ENCODE measurements at regions not wholly inside any gene's neighbourhood (a gene's known extent, or its start where the extent isn't known, plus 50 kb on each side); places are given as distances from the start of the nearest gene placed in this dataset.
A peak's percentile ranks its signal among the peaks of the same experiment; 100 is the strongest.

DNA sequence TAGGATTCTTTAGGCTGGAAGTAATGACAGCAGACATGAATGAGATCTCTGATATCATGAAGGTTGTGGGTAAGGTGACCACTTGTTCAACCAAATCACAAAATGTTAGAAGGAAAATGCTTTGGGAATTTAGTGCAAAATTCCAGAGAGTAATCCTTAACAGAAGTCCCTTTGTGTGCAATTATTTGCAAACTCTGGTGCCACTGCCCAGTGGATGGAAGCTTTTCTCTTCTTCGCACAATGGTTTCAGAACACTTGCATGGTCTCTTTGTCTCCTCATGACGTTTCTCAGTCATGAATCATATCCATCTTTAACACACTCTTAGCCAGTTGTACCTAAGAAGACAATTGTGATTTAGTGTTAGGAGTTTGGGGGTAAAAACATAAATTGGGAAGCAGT lies 570.4 kb upstream of the ANKRD30A start:
- H3K27ac ChIP-seq (ENCODE audit: insufficient read depth, low read length): no peak overlapping the region
- no peak overlapping the region for H2AFZ ChIP-seq (ENCODE audit: low read length)
- no peaks in the 10 kb centered on the region for H3K27me3 ChIP-seq (ENCODE audit: control insufficient read depth, insufficient read depth, low read length)
- H3K4me2 ChIP-seq (ENCODE audit: extremely low read depth, insufficient read depth, low read length): no peak overlapping the region
- no peaks in the 10 kb centered on the region for H3K36me3 ChIP-seq (ENCODE audit: control insufficient read depth, insufficient read depth, low read length)
- H3K4me1 ChIP-seq (ENCODE audit: control insufficient read depth, extremely low read depth, insufficient read depth, low read length): no peaks in the 10 kb centered on the region
- H3K79me2 ChIP-seq (ENCODE audit: control insufficient read depth, insufficient read depth, low read length): no peaks in the 10 kb centered on the region
- H3K4me3 ChIP-seq (replicated peaks in 1 of 4; ENCODE audit: control extremely low read depth in 1 of 4, insufficient read depth in 1 of 4, low read depth in 3 of 4, low read length in 4 of 4): no peak overlapping the region
- no peak for DNase-seq (ENCODE audit: low read depth in 2 of 2)
- no peaks in the 10 kb centered on the region for H4K20me1 ChIP-seq (ENCODE audit: control insufficient read depth, extremely low read depth, insufficient read depth, low read length)
- H3K9ac ChIP-seq (ENCODE audit: insufficient read depth, low read length): no peak overlapping the region
- no peaks in the 10 kb centered on the region for H3K9me3 ChIP-seq (ENCODE audit: control insufficient read depth, insufficient read depth, low read depth, low read length)
- TF ChIP-seq CTCF (conservative IDR thresholded peaks at IDR 0.05 in 1 of 2, IDR thresholded peaks at IDR 0.05 in 1 of 2; ENCODE audit: low read depth in 1 of 2, low read length in 2 of 2) (no peak), EZH2 (IDR thresholded peaks at IDR 0.05; ENCODE audit: low read length, missing control alignments) (no peak)

DNA sequence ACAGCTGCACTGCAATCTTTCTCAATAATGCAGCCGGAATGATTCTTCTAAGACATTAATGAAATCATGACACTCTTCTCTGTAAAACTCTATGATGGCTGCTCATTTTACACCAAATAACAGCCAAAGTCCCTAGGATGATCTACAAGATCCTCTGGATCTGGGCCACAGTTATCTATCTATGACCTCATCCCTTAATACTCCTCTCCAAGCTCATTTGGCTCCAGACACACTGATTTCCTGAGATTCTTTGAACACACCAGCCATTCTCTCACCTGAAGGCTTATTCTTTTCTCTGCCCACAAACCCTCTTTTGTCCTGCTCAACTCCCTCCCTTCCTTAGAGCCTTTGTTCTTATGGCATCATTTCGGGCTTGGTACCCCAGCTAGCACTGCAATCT lies 577.4 kb upstream of the ANKRD30A start:
- TF ChIP-seq CTCF (conservative IDR thresholded peaks at IDR 0.05 in 1 of 2, IDR thresholded peaks at IDR 0.05 in 1 of 2; ENCODE audit: low read depth in 1 of 2, low read length in 2 of 2): no peak
- TF ChIP-seq EZH2 (IDR thresholded peaks at IDR 0.05; ENCODE audit: low read length, missing control alignments): no peak
- no peaks in the 10 kb centered on the region for H3K27me3 ChIP-seq (ENCODE audit: control insufficient read depth, insufficient read depth, low read length)
- no peak overlapping the region for H3K27ac ChIP-seq (ENCODE audit: insufficient read depth, low read length)
- no peak overlapping the region for H3K9ac ChIP-seq (ENCODE audit: insufficient read depth, low read length)
- H3K9me3 ChIP-seq (ENCODE audit: control insufficient read depth, insufficient read depth, low read depth, low read length): no peaks in the 10 kb centered on the region
- H3K79me2 ChIP-seq (ENCODE audit: control insufficient read depth, insufficient read depth, low read length): no peaks in the 10 kb centered on the region
- H4K20me1 ChIP-seq (ENCODE audit: control insufficient read depth, extremely low read depth, insufficient read depth, low read length): no peaks in the 10 kb centered on the region
- no peak overlapping the region for H2AFZ ChIP-seq (ENCODE audit: low read length)
- peak in 1 of 2 donors; percentile 7 for DNase-seq (ENCODE audit: low read depth in 2 of 2)
- H3K36me3 ChIP-seq (ENCODE audit: control insufficient read depth, insufficient read depth, low read length): no peaks in the 10 kb centered on the region
- H3K4me2 ChIP-seq (ENCODE audit: extremely low read depth, insufficient read depth, low read length): no peak overlapping the region
- no peak overlapping the region for H3K4me3 ChIP-seq (replicated peaks in 1 of 4; ENCODE audit: control extremely low read depth in 1 of 4, insufficient read depth in 1 of 4, low read depth in 3 of 4, low read length in 4 of 4)
- no peaks in the 10 kb centered on the region for H3K4me1 ChIP-seq (ENCODE audit: control insufficient read depth, extremely low read depth, insufficient read depth, low read length)

DNA sequence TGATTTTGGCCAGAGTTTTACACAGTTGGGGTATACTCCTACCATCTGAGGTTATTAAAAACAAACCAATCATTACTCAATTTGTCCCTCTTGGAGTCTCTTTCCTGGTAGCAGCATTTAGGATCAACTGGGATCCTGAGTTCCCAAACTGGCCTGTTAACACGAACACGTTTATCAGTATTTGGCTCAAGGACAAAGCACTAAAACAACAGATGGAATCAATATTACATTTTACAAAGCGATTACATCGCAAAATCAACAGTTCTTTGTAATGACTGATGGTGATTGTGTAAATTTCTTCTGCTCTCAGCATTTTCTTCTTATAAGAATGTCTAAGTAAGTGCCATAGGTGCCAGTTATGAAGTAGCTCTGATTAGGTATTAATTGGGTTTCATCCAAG lies 582.9 kb upstream of the ANKRD30A start:
- H3K27ac ChIP-seq (ENCODE audit: insufficient read depth, low read length): no peak overlapping the region

More for the DNA sequence above, 582.9 kb upstream of the ANKRD30A start:
- DNase-seq (ENCODE audit: low read depth in 2 of 2): peak in 1 of 2 donors; percentile 6
- Histone ChIP-seq H3K79me2 (ENCODE audit: control insufficient read depth, insufficient read depth, low read length) (no peaks in the 10 kb centered on the region), H3K27me3 (ENCODE audit: control insufficient read depth, insufficient read depth, low read length) (no peaks in the 10 kb centered on the region), H3K4me2 (ENCODE audit: extremely low read depth, insufficient read depth, low read length) (no peak overlapping the region), H3K4me3 (replicated peaks in 1 of 4; ENCODE audit: control extremely low read depth in 1 of 4, insufficient read depth in 1 of 4, low read depth in 3 of 4, low read length in 4 of 4) (no peak overlapping the region), H3K36me3 (ENCODE audit: control insufficient read depth, insufficient read depth, low read length) (no peaks in the 10 kb centered on the region), H3K4me1 (ENCODE audit: control insufficient read depth, extremely low read depth, insufficient read depth, low read length) (no peaks in the 10 kb centered on the region), H3K9ac (ENCODE audit: insufficient read depth, low read length) (no peak overlapping the region), H3K9me3 (ENCODE audit: control insufficient read depth, insufficient read depth, low read depth, low read length) (no peaks in the 10 kb centered on the region), H4K20me1 (ENCODE audit: control insufficient read depth, extremely low read depth, insufficient read depth, low read length) (no peaks in the 10 kb centered on the region), H2AFZ (ENCODE audit: low read length) (no peak overlapping the region)
- no peak for TF ChIP-seq CTCF (conservative IDR thresholded peaks at IDR 0.05 in 1 of 2, IDR thresholded peaks at IDR 0.05 in 1 of 2; ENCODE audit: low read depth in 1 of 2, low read length in 2 of 2)
- TF ChIP-seq EZH2 (IDR thresholded peaks at IDR 0.05; ENCODE audit: low read length, missing control alignments): no peak

Data from fibroblast of lung (primary cell).